ENCODE measurements at regions not wholly inside any gene's neighbourhood (a gene's known extent, or its start where the extent isn't known, plus 50 kb on each side); places are given as distances from the start of the nearest gene placed in this dataset.

GRCh38 chr2:487186-488079, 189.8 kb downstream of the TMEM18 start:
- TF ChIP-seq CTCF (IDR thresholded peaks at IDR 0.05) (no peak), POLR2AphosphoS5 (IDR thresholded peaks at IDR 0.05) (no peak)

Data from sigmoid colon (tissue), 4 donors.